Breast epithelium (tissue), 4 donors: ENCODE measurements at regions not wholly inside any gene's neighbourhood (a gene's known extent, or its start where the extent isn't known, plus 50 kb on each side); places are given as distances from the start of the nearest gene placed in this dataset.
"Not testable (repeated sequence)": the region's sequence is repeated elsewhere in the genome, so short reads cannot be mapped to it uniquely, and the experiment has no call there.

ENCODE experiments used
- DNase-seq, 2 donors: peaks; one replicate each; pipeline ENCODE4 v3.0.0-alpha.2; 2019; ENCODE audit warnings: low spot score in 2 of 2
- H3K27ac ChIP-seq, 2 donors: fragments of 200-600 bp; sonication (generic) in 1 of 2; one replicate each; pipeline ENCODE4 v1.5.1; 2016 to 2019; ENCODE audit warnings: mild to moderate bottlenecking in 1 of 2
- H3K27me3 ChIP-seq, 2 donors: fragments of 200-600 bp; sonication (generic) in 1 of 2; one replicate each; pipeline versions ENCODE4 v1.5.1 to v1.6.0; 2017 to 2019; ENCODE audit warnings: control low read depth in 1 of 2, mild to moderate bottlenecking in 1 of 2
- H3K36me3 ChIP-seq: fragments of 200-600 bp; one replicate; pipeline ENCODE4 v1.5.1; 2019
- H3K4me1 ChIP-seq, 2 donors: fragments of 200-600 bp; sonication (generic); one replicate each; pipeline ENCODE4 v1.5.1; 2016 to 2019; ENCODE audit warnings: control low read depth in 1 of 2
- H3K4me3 ChIP-seq, 3 donors: fragments of 200-600 bp; sonication (generic); 1 replicate in 2 of 3; 2 replicates in 1 of 3; pipeline ENCODE4 v1.5.1; 2016 to 2019; ENCODE audit warnings: mild to moderate bottlenecking in 3 of 3, moderate library complexity in 2 of 3
- H3K9me3 ChIP-seq, 2 donors: fragments of 200-600 bp; sonication (generic) in 1 of 2; one replicate each; pipeline ENCODE4 v1.5.1; 2016 to 2019; ENCODE audit warnings: control low read depth in 1 of 2
- POLR2A ChIP-seq: fragments of 450-650 bp; IDR thresholded peaks from one replicate; pipeline ENCODE4 v1.6.1; 2016; ENCODE audit warnings: antibody characterized with exemption, mild to moderate bottlenecking, moderate library complexity
- POLR2AphosphoS5 ChIP-seq, 3 donors: sonication (generic); formaldehyde crosslinking; IDR thresholded peaks; one replicate each; pipeline ENCODE4 v1.6.1; 2017; ENCODE audit warnings: antibody characterized with exemption in 3 of 3
- intact Hi-C: fragments of 100-400 bp; cut with DNase I; formaldehyde crosslinking; loops from one replicate; pipeline ENCODE4 v1.15.1; 2023; ENCODE audit warnings: low total_unique reads
- TF ChIP-seq, protein P1 (sequence below), 3 donors: fragments of 450-650 bp; IDR thresholded peaks; one replicate each; pipeline ENCODE4 v1.5.1; 2016 to 2017; ENCODE audit warnings: antibody characterized with exemption in 3 of 3, mild to moderate bottlenecking in 3 of 3, moderate library complexity in 3 of 3

DNA sequence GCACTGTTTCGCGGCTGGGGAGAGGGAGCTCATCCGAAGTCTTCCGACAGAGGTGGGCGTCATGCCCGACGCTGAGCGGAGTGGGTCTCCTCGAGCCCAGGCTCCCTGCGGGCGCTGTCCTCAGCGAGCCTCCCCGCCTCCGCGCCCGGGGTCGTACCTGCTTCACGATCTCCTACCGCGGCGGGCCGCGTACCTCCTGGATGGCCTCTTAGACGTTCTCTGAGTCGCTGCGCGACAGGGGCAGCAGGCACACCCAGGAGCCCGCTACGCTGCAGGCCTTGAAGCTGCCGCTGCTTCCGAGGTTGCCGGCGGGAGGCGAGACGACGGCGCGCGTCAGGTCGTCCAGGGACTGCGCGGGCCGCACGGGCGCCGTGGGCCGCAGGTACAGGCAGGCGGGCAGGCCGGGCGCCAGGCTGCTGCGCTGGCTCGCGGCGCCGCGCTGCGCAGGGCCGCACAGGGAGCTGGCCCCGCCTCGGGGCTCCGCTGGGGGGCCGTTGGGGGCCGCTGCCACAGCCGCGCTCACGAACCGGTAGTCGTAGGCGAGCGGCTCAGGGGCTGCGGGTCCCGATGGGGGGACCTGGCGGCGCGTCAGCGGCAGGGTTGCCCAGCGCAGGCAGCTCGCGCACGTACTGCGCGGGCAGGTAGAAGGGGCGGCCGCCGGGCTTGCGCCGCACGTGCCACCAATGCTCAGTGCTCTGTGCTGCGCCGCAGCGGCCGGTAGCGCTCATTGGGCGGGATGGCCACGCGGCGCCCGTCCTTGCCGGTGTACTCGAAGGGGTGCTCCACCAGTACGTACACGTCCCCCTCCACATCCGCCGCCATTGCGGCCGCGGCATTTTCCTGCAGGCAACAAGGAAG lies 116.4 kb upstream of the SMURF2 start:
- Histone ChIP-seq H3K9me3 (no peaks in the 10 kb centered on the region), H3K4me1 (peaks cover 5 to 7% of the 10 kb centered on the region in 2 donors), H3K27me3 (no peaks in the 10 kb centered on the region), H3K36me3 (no peaks in the 10 kb centered on the region), H3K4me3 (peak overlapping the region; percentile 19 to 71 (median 46)), H3K27ac (peak overlapping the region in 1 of 2 donors; percentile 32)
- DNase-seq: no peak
- TF ChIP-seq, protein P1, sequence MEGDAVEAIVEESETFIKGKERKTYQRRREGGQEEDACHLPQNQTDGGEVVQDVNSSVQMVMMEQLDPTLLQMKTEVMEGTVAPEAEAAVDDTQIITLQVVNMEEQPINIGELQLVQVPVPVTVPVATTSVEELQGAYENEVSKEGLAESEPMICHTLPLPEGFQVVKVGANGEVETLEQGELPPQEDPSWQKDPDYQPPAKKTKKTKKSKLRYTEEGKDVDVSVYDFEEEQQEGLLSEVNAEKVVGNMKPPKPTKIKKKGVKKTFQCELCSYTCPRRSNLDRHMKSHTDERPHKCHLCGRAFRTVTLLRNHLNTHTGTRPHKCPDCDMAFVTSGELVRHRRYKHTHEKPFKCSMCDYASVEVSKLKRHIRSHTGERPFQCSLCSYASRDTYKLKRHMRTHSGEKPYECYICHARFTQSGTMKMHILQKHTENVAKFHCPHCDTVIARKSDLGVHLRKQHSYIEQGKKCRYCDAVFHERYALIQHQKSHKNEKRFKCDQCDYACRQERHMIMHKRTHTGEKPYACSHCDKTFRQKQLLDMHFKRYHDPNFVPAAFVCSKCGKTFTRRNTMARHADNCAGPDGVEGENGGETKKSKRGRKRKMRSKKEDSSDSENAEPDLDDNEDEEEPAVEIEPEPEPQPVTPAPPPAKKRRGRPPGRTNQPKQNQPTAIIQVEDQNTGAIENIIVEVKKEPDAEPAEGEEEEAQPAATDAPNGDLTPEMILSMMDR (IDR thresholded peaks at IDR 0.05): peak in 1 of 3 donors; percentile 11
- TF ChIP-seq POLR2AphosphoS5 (IDR thresholded peaks at IDR 0.05): no peak
- TF ChIP-seq POLR2A: no peak
- intact Hi-C loops: no loop called here

GRCh38 chr17:64777415-64778239 lies 115.5 kb upstream of the SMURF2 start:
- Histone ChIP-seq H3K27ac (peak overlapping the region; percentile 32 to 61), H3K36me3 (no peaks in the 10 kb centered on the region), H3K9me3 (no peaks in the 10 kb centered on the region), H3K4me3 (peak overlapping the region; percentile 19 to 71 (median 46)), H3K4me1 (peaks cover 5 to 7% of the 10 kb centered on the region in 2 donors), H3K27me3 (no peaks in the 10 kb centered on the region)
- TF ChIP-seq POLR2A (no peak), POLR2AphosphoS5 (IDR thresholded peaks at IDR 0.05) (no peak)
- TF ChIP-seq, protein P1 (IDR thresholded peaks at IDR 0.05): no peak
- intact Hi-C loops: no loop called here
- DNase-seq: no peak

DNA sequence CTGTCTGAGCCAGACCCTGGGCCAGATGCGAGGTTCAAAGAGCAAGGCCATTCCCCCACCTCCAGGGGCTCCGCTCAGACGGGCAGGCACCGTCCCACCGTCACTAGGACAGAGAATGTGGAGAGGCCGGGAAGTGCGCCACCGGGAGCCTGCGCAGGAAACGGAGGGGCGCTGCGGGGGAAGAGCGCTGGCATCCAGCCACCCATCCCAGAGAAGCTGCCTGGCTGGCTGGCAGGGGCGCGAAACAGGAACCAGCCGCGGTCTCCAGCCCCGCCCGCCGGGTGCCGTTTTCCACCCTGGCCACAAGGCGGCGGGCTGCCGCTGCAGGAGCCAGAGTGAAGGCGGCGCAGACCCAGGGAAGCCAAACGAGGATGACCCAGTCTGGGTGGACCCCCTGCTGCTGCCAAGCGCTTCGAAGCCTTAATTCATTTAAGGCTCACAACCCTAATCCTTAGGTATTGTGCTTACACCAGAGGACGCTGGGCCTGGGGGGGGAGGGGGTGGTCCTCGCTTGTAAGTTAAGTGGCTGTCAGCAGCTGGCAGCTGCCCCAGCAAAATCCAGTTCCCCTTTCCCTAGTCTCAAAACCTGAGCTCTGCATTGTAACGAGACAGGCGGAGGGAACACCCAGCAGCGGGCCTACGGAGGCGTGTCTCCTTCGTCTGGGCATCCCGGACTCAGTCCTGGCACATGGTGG lies 114.8 kb upstream of the SMURF2 start:
- H3K27ac ChIP-seq: peak overlapping the region; percentile 1 to 61
- H3K36me3 ChIP-seq, intact Hi-C loops, H3K9me3 ChIP-seq, H3K27me3 ChIP-seq, H3K4me1 ChIP-seq: not testable (repeated sequence)
- TF ChIP-seq, protein P1 (IDR thresholded peaks at IDR 0.05): peak; percentile 67 to 96 (median 91)
- peak in 2 of 3 donors; percentile 40 to 45 for TF ChIP-seq POLR2AphosphoS5 (IDR thresholded peaks at IDR 0.05)
- DNase-seq: peak; percentile 68 to 73
- peak overlapping the region; percentile 17 to 45 (median 40) for H3K4me3 ChIP-seq

GRCh38 chr17:64775701-64776570 lies 113.8 kb upstream of the SMURF2 start:
- Histone ChIP-seq H3K27ac (peak overlapping the region in 1 of 2 donors; percentile 1), H3K4me1 (peaks cover 5 to 7% of the 10 kb centered on the region in 2 donors), H3K4me3 (peak overlapping the region in 1 of 3 donors; percentile 45), H3K36me3 (no peaks in the 10 kb centered on the region), H3K9me3 (no peaks in the 10 kb centered on the region), H3K27me3 (no peaks in the 10 kb centered on the region)
- DNase-seq: peak in 1 of 2 donors; percentile 16
- intact Hi-C loops: no loop called here
- no peak for TF ChIP-seq POLR2AphosphoS5 (IDR thresholded peaks at IDR 0.05)
- TF ChIP-seq, protein P1 (IDR thresholded peaks at IDR 0.05): no peak
- no peak for TF ChIP-seq POLR2A
